Fibroblast of lung (primary cell): ENCODE measurements at regions not wholly inside any gene's neighbourhood (a gene's known extent, or its start where the extent isn't known, plus 50 kb on each side); places are given as distances from the start of the nearest gene placed in this dataset.

Experiments
- EZH2 ChIP-seq: IDR thresholded peaks from 2 replicates; pipeline ENCODE4 v1.5.1; 2012; ENCODE audit warnings: low read length, control low read depth, mild to moderate bottlenecking; ENCODE audit errors: missing control alignments
- TF ChIP-seq, protein P1 (sequence below), 2 donors: IDR thresholded peaks in 1 of 2; conservative IDR thresholded peaks in 1 of 2; 1 replicate in 1 of 2; 2 replicates in 1 of 2; pipeline ENCODE4 v1.5.1; 2011 to 2012; ENCODE audit warnings: low read length in 2 of 2, control low read depth in 1 of 2, inconsistent platforms in 1 of 2, low read depth in 1 of 2, mild to moderate bottlenecking in 1 of 2

DNA sequence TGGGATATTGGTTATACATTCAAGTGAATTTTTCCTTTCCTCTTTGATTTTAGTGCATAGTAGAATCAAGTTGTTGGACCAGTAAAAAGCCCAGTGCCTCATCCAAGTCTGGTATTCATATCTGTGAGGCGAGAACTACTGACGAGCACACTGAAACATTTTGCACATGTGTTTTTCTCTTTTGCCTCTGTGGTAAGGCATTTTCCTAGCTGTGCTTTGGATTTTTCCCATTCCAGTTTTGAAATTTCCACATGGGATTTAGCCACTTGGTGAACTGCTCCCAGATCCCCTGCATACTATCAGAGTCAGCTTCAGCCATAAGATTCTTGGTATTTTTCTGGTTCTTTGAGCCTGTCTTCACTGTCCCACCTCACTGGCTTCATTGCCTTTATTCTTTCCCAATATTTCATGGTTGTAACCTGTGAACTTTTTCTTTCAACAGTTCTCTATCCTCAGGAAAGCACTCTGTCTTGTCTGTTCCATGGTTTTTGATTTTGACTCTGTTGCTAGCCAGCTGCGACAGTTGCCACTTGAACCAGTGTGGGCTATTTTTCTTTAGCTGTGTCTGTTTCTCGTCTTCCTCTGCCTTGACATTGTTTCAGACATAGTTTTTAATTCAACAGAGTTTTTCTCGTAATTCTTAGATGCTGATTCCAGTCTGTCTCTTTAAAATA lies 239.0 kb downstream of the REEP3 start:
- TF ChIP-seq, protein P1, sequence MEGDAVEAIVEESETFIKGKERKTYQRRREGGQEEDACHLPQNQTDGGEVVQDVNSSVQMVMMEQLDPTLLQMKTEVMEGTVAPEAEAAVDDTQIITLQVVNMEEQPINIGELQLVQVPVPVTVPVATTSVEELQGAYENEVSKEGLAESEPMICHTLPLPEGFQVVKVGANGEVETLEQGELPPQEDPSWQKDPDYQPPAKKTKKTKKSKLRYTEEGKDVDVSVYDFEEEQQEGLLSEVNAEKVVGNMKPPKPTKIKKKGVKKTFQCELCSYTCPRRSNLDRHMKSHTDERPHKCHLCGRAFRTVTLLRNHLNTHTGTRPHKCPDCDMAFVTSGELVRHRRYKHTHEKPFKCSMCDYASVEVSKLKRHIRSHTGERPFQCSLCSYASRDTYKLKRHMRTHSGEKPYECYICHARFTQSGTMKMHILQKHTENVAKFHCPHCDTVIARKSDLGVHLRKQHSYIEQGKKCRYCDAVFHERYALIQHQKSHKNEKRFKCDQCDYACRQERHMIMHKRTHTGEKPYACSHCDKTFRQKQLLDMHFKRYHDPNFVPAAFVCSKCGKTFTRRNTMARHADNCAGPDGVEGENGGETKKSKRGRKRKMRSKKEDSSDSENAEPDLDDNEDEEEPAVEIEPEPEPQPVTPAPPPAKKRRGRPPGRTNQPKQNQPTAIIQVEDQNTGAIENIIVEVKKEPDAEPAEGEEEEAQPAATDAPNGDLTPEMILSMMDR (conservative IDR thresholded peaks at IDR 0.05 in 1 of 2, IDR thresholded peaks at IDR 0.05 in 1 of 2; ENCODE audit: low read depth in 1 of 2, low read length in 2 of 2) = no peak
- TF ChIP-seq EZH2 = no peak
